ENCODE measurements at regions not wholly inside any gene's neighbourhood (a gene's known extent, or its start where the extent isn't known, plus 50 kb on each side); places are given as distances from the start of the nearest gene placed in this dataset.

DNA sequence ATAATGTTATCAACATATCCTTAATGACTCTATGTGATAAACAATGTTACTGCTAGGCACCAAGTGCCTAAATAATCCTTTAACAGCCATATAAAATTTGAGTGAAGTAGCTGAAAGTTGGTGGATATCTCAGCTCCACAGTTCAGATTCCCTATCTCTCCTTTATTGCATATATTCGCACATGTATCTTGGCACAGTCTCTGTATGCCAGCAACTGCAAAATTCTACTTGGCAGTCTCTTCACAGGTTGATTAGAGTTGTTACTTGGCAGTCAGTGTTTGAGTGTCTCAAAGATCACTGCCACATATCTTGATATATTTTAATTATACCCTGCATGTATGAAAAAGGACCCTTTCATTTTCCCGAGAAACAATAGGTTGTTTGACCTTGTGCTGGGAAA lies 879.3 kb downstream of the OLFM4 start:
- DNase-seq = no peak

- DNase-seq = no peak
Measured at GRCh38 chr13:53920916-53921315, 892.3 kb downstream of the OLFM4 start.

GRCh38 chr13:53921473-53921872 lies 892.9 kb downstream of the OLFM4 start:
- DNase-seq = no peak

DNA sequence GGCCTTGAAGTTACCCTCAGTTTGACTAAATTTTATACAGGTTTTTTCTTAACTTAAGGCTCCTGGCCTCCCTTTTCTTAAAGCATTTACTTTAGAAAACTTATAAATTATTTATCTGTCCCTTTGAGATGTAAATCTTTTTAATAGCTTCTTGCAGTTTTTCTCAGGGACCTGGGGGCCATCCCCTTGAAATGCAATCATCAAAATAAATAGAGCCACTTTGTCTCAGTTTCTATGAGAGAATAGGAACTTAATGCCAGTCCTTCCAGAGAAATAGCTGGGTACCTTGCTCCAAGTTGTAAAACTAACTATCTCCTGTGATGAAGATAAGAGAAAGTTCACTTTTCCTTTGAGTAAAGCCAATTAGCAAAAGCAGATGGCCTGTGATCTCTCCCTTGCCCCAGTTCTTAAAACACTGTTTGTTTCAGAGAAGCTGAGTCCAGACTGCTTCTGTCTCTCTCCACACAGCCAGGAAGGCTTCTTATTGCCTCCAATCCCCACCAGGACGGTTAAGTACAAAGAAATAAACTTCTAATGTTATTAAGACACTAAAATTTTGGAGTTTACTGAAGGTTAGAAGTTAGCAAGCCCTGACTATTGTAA lies 913.1 kb downstream of the OLFM4 start:
- DNase-seq = no peak

- no peak for DNase-seq
Measured at GRCh38 chr13:53946500-53946899, 917.9 kb downstream of the OLFM4 start.

DNA sequence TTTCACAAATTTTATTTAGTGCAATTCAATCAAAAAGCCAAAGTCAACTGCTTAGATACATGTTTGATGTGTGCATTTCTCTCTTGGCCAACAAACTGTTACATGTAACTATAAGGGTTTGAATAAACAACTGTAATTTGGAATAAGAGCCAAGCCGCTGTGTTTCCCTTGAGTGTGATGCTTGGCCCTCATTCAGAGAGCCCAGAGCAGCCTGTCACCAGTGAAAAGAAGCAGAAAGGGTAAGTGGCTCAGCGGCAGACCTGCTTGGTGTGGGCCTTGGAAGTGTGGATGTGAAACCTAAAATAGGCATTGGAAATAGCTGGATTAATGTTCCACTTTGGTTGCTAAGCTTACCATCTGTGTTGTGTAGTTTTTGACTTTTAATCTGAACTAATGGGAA lies 924.6 kb downstream of the OLFM4 start:
- DNase-seq = no peak

All from Kasumi-1 (cell line).